ENCODE measurements at regions not wholly inside any gene's neighbourhood (a gene's known extent, or its start where the extent isn't known, plus 50 kb on each side); places are given as distances from the start of the nearest gene placed in this dataset.

- H3K9me3 ChIP-seq (ENCODE audit: control insufficient read depth in 2 of 2, insufficient read depth in 1 of 2, low read length in 1 of 2): no peaks in the 10 kb centered on the region
- H3K4me1 ChIP-seq (ENCODE audit: control insufficient read depth in 2 of 2, insufficient read depth in 2 of 2, low read length in 2 of 2): no peaks in the 10 kb centered on the region
- 81% methylated on average over 14 of the region's 14 CpGs for WGBS
- DNase-seq (ENCODE audit: low read depth in 6 of 9, low spot score in 9 of 9): no peak
- no peaks in the 10 kb centered on the region for H3K27me3 ChIP-seq (ENCODE audit: control insufficient read depth in 2 of 2, insufficient read depth in 1 of 2, low read length in 1 of 2)
- no peaks in the 10 kb centered on the region for H3K36me3 ChIP-seq (ENCODE audit: control insufficient read depth in 2 of 2, insufficient read depth in 2 of 2, low read length in 1 of 2)
- no peak overlapping the region for H3K4me3 ChIP-seq (ENCODE audit: low read length in 2 of 2)
- no peak overlapping the region for H3K27ac ChIP-seq (ENCODE audit: low read depth in 1 of 2, low read length in 1 of 2)
These were observed 611.1 kb downstream of the AJAP1 start for GRCh38 chr1:5265438-5266075.

GRCh38 chr1:5264476-5264875 is 610.1 kb downstream of the AJAP1 start:
- no peaks in the 10 kb centered on the region for H3K27me3 ChIP-seq (ENCODE audit: control insufficient read depth in 2 of 2, insufficient read depth in 1 of 2, low read length in 1 of 2)
- WGBS: 73% methylated on average over 6 of the region's 6 CpGs
- DNase-seq (ENCODE audit: low read depth in 6 of 9, low spot score in 9 of 9): no peak
- H3K27ac ChIP-seq (ENCODE audit: low read depth in 1 of 2, low read length in 1 of 2): no peak overlapping the region
- no peaks in the 10 kb centered on the region for H3K4me1 ChIP-seq (ENCODE audit: control insufficient read depth in 2 of 2, insufficient read depth in 2 of 2, low read length in 2 of 2)
- no peaks in the 10 kb centered on the region for H3K36me3 ChIP-seq (ENCODE audit: control insufficient read depth in 2 of 2, insufficient read depth in 2 of 2, low read length in 1 of 2)
- H3K9me3 ChIP-seq (ENCODE audit: control insufficient read depth in 2 of 2, insufficient read depth in 1 of 2, low read length in 1 of 2): peaks cover 0 to 9% of the 10 kb centered on the region in 2 donors
- no peak overlapping the region for H3K4me3 ChIP-seq (ENCODE audit: low read length in 2 of 2)

- H3K4me1 ChIP-seq (ENCODE audit: control insufficient read depth in 2 of 2, insufficient read depth in 2 of 2, low read length in 2 of 2): no peaks in the 10 kb centered on the region
- no peaks in the 10 kb centered on the region for H3K36me3 ChIP-seq (ENCODE audit: control insufficient read depth in 2 of 2, insufficient read depth in 2 of 2, low read length in 1 of 2)
- H3K4me3 ChIP-seq (ENCODE audit: low read length in 2 of 2): no peak overlapping the region
- 87% methylated on average over 2 of the region's 2 CpGs for WGBS
- H3K27me3 ChIP-seq (ENCODE audit: control insufficient read depth in 2 of 2, insufficient read depth in 1 of 2, low read length in 1 of 2): no peaks in the 10 kb centered on the region
- no peak for DNase-seq (ENCODE audit: low read depth in 6 of 9, low spot score in 9 of 9)
- H3K27ac ChIP-seq (ENCODE audit: low read depth in 1 of 2, low read length in 1 of 2): no peak overlapping the region
- H3K9me3 ChIP-seq (ENCODE audit: control insufficient read depth in 2 of 2, insufficient read depth in 1 of 2, low read length in 1 of 2): peaks cover 0 to 9% of the 10 kb centered on the region in 2 donors
These were observed 602.4 kb downstream of the AJAP1 start for GRCh38 chr1:5256793-5257192.

- DNase-seq (ENCODE audit: low read depth in 6 of 9, low spot score in 9 of 9): no peak
- Histone ChIP-seq H3K36me3 (ENCODE audit: control insufficient read depth in 2 of 2, insufficient read depth in 2 of 2, low read length in 1 of 2) (no peaks in the 10 kb centered on the region), H3K27me3 (ENCODE audit: control insufficient read depth in 2 of 2, insufficient read depth in 1 of 2, low read length in 1 of 2) (no peaks in the 10 kb centered on the region), H3K27ac (ENCODE audit: low read depth in 1 of 2, low read length in 1 of 2) (no peak overlapping the region), H3K4me1 (ENCODE audit: control insufficient read depth in 2 of 2, insufficient read depth in 2 of 2, low read length in 2 of 2) (no peaks in the 10 kb centered on the region), H3K4me3 (ENCODE audit: low read length in 2 of 2) (no peak overlapping the region), H3K9me3 (ENCODE audit: control insufficient read depth in 2 of 2, insufficient read depth in 1 of 2, low read length in 1 of 2) (peaks cover 0 to 3% of the 10 kb centered on the region in 2 donors)
- WGBS: 91% methylated on average over 2 of the region's 2 CpGs
These were observed 600.6 kb downstream of the AJAP1 start for GRCh38 chr1:5254975-5255374.

- H3K27me3 ChIP-seq (ENCODE audit: control insufficient read depth in 2 of 2, insufficient read depth in 1 of 2, low read length in 1 of 2): no peaks in the 10 kb centered on the region
- no peak for DNase-seq (ENCODE audit: low read depth in 6 of 9, low spot score in 9 of 9)
- H3K9me3 ChIP-seq (ENCODE audit: control insufficient read depth in 2 of 2, insufficient read depth in 1 of 2, low read length in 1 of 2): no peaks in the 10 kb centered on the region
- no peak overlapping the region for H3K4me3 ChIP-seq (ENCODE audit: low read length in 2 of 2)
- H3K4me1 ChIP-seq (ENCODE audit: control insufficient read depth in 2 of 2, insufficient read depth in 2 of 2, low read length in 2 of 2): no peaks in the 10 kb centered on the region
- H3K36me3 ChIP-seq (ENCODE audit: control insufficient read depth in 2 of 2, insufficient read depth in 2 of 2, low read length in 1 of 2): no peaks in the 10 kb centered on the region
- H3K27ac ChIP-seq (ENCODE audit: low read depth in 1 of 2, low read length in 1 of 2): no peak overlapping the region
- 87% methylated on average over 15 of the region's 15 CpGs for WGBS
These were observed 599.8 kb downstream of the AJAP1 start for GRCh38 chr1:5254131-5254725.

- no peaks in the 10 kb centered on the region for H3K4me1 ChIP-seq (ENCODE audit: control insufficient read depth in 2 of 2, insufficient read depth in 2 of 2, low read length in 2 of 2)
- no peak overlapping the region for H3K27ac ChIP-seq (ENCODE audit: low read depth in 1 of 2, low read length in 1 of 2)
- no peak overlapping the region for H3K4me3 ChIP-seq (ENCODE audit: low read length in 2 of 2)
- H3K27me3 ChIP-seq (ENCODE audit: control insufficient read depth in 2 of 2, insufficient read depth in 1 of 2, low read length in 1 of 2): no peaks in the 10 kb centered on the region
- 82% methylated on average over 5 of the region's 5 CpGs for WGBS
- no peaks in the 10 kb centered on the region for H3K36me3 ChIP-seq (ENCODE audit: control insufficient read depth in 2 of 2, insufficient read depth in 2 of 2, low read length in 1 of 2)
- H3K9me3 ChIP-seq (ENCODE audit: control insufficient read depth in 2 of 2, insufficient read depth in 1 of 2, low read length in 1 of 2): no peaks in the 10 kb centered on the region
- no peak for DNase-seq (ENCODE audit: low read depth in 6 of 9, low spot score in 9 of 9)
These were observed 598.6 kb downstream of the AJAP1 start for GRCh38 chr1:5253036-5253435.

- no peaks in the 10 kb centered on the region for H3K27me3 ChIP-seq (ENCODE audit: control insufficient read depth in 2 of 2, insufficient read depth in 1 of 2, low read length in 1 of 2)
- no peaks in the 10 kb centered on the region for H3K4me1 ChIP-seq (ENCODE audit: control insufficient read depth in 2 of 2, insufficient read depth in 2 of 2, low read length in 2 of 2)
- H3K27ac ChIP-seq (ENCODE audit: low read depth in 1 of 2, low read length in 1 of 2): no peak overlapping the region
- WGBS: 44% methylated on average over 2 of the region's 2 CpGs
- H3K9me3 ChIP-seq (ENCODE audit: control insufficient read depth in 2 of 2, insufficient read depth in 1 of 2, low read length in 1 of 2): no peaks in the 10 kb centered on the region
- no peak for DNase-seq (ENCODE audit: low read depth in 6 of 9, low spot score in 9 of 9)
- H3K4me3 ChIP-seq (ENCODE audit: low read length in 2 of 2): no peak overlapping the region
- no peaks in the 10 kb centered on the region for H3K36me3 ChIP-seq (ENCODE audit: control insufficient read depth in 2 of 2, insufficient read depth in 2 of 2, low read length in 1 of 2)
These were observed 595.9 kb downstream of the AJAP1 start for GRCh38 chr1:5250336-5250735.

GRCh38 chr1:5245348-5245747 is 590.9 kb downstream of the AJAP1 start:
- H3K4me3 ChIP-seq (ENCODE audit: low read length in 2 of 2): no peak overlapping the region
- DNase-seq (ENCODE audit: low read depth in 6 of 9, low spot score in 9 of 9): no peak
- H3K36me3 ChIP-seq (ENCODE audit: control insufficient read depth in 2 of 2, insufficient read depth in 2 of 2, low read length in 1 of 2): no peaks in the 10 kb centered on the region
- no peaks in the 10 kb centered on the region for H3K27me3 ChIP-seq (ENCODE audit: control insufficient read depth in 2 of 2, insufficient read depth in 1 of 2, low read length in 1 of 2)
- H3K27ac ChIP-seq (ENCODE audit: low read depth in 1 of 2, low read length in 1 of 2): no peak overlapping the region
- no peaks in the 10 kb centered on the region for H3K9me3 ChIP-seq (ENCODE audit: control insufficient read depth in 2 of 2, insufficient read depth in 1 of 2, low read length in 1 of 2)
- 92% methylated on average over 5 of the region's 5 CpGs for WGBS
- H3K4me1 ChIP-seq (ENCODE audit: control insufficient read depth in 2 of 2, insufficient read depth in 2 of 2, low read length in 2 of 2): no peaks in the 10 kb centered on the region

- Histone ChIP-seq H3K27me3 (ENCODE audit: control insufficient read depth in 2 of 2, insufficient read depth in 1 of 2, low read length in 1 of 2) (no peaks in the 10 kb centered on the region), H3K4me3 (ENCODE audit: low read length in 2 of 2) (no peak overlapping the region), H3K27ac (ENCODE audit: low read depth in 1 of 2, low read length in 1 of 2) (no peak overlapping the region), H3K4me1 (ENCODE audit: control insufficient read depth in 2 of 2, insufficient read depth in 2 of 2, low read length in 2 of 2) (no peaks in the 10 kb centered on the region), H3K9me3 (ENCODE audit: control insufficient read depth in 2 of 2, insufficient read depth in 1 of 2, low read length in 1 of 2) (no peaks in the 10 kb centered on the region), H3K36me3 (ENCODE audit: control insufficient read depth in 2 of 2, insufficient read depth in 2 of 2, low read length in 1 of 2) (no peaks in the 10 kb centered on the region)
- WGBS: 81% methylated on average over 13 of the region's 13 CpGs
- no peak for DNase-seq (ENCODE audit: low read depth in 6 of 9, low spot score in 9 of 9)
These were observed 590.3 kb downstream of the AJAP1 start for GRCh38 chr1:5244631-5245285.

Measured in thymus (tissue), 11 donors.